ENCODE measurements at regions not wholly inside any gene's neighbourhood (a gene's known extent, or its start where the extent isn't known, plus 50 kb on each side); places are given as distances from the start of the nearest gene placed in this dataset.
"Not testable (repeated sequence)": the region's sequence is repeated elsewhere in the genome, so short reads cannot be mapped to it uniquely, and the experiment has no call there.

DNA sequence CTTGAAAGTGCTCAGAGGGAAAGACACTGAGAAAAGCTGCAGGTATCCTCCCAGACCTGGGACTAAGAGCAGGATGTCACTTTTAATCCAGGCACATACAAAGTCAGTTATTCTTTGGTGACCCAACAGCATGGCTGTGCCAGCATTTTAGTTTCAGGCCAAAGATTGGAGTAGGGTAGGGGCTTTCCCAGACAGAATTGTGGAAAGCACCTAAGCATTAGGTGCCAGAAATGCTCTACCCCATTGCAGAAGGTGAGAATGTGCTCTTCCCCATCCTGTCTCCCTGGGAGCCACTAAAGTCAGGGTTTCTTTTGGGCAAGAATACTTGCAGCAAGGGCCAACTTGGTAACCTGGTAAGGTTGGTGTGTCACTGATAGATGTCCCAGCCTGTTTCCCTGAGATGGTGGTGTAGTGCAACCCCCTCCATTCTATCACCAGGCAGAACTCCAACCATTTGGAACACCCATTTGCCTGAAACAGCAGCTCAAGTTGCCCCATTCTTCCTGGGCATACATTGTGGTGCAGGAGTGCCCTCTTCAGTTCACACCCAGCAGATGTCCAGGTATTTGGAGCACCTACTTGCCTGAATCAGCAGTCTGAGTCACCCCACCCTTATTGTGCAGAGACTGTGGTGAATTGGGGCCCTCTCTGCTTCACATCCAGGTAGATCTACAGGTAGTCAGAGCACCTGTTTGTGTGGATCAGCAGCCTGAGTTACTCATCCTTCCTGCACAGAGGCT lies 183.5 kb downstream of the ZC4H2 start:
- H3K4me1 ChIP-seq = no peaks in the 10 kb centered on the region
- H3K27ac ChIP-seq = no peak overlapping the region
- no peaks in the 10 kb centered on the region for H3K27me3 ChIP-seq
- H3K9me3 ChIP-seq = no peaks in the 10 kb centered on the region
- intact Hi-C loops (cut with DNase I) = no loop called here
- TF ChIP-seq POLR2A (IDR thresholded peaks at IDR 0.05) = no peak
- TF ChIP-seq, protein P1, sequence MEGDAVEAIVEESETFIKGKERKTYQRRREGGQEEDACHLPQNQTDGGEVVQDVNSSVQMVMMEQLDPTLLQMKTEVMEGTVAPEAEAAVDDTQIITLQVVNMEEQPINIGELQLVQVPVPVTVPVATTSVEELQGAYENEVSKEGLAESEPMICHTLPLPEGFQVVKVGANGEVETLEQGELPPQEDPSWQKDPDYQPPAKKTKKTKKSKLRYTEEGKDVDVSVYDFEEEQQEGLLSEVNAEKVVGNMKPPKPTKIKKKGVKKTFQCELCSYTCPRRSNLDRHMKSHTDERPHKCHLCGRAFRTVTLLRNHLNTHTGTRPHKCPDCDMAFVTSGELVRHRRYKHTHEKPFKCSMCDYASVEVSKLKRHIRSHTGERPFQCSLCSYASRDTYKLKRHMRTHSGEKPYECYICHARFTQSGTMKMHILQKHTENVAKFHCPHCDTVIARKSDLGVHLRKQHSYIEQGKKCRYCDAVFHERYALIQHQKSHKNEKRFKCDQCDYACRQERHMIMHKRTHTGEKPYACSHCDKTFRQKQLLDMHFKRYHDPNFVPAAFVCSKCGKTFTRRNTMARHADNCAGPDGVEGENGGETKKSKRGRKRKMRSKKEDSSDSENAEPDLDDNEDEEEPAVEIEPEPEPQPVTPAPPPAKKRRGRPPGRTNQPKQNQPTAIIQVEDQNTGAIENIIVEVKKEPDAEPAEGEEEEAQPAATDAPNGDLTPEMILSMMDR (IDR thresholded peaks at IDR 0.05) = no peak
- H3K4me3 ChIP-seq = no peak overlapping the region
- DNase-seq = no peak
- no peak for ATAC-seq
- H3K36me3 ChIP-seq (replicated peaks in 1 of 2; ENCODE audit: insufficient read depth in 1 of 2, low read depth in 2 of 2) = no peaks in the 10 kb centered on the region

DNA sequence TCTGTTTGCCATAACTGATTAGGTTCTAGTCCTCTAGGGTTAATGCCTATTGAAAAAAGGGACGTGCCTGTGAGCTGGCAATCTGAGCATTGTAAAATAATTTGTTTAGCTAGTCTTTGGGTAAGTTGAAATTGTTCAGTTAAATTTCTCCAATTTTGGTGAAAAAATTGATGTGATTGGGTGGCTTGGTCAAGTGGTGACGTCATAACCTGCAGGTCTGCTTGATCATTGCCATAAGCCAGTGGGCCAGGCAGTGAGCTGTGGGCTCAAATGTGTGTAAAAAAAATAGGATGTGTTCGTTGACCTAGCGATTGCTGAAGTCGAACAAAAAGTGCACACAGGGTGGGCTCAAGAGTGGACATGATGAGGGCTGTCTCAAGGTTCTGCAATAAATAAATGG lies 193.3 kb downstream of the ZC4H2 start:
- Histone ChIP-seq H3K27ac (no peak overlapping the region), H3K27me3 (no peaks in the 10 kb centered on the region), H3K36me3 (replicated peaks in 1 of 2; ENCODE audit: insufficient read depth in 1 of 2, low read depth in 2 of 2) (no peaks in the 10 kb centered on the region), H3K4me1 (no peaks in the 10 kb centered on the region), H3K9me3 (no peaks in the 10 kb centered on the region), H3K4me3 (no peak overlapping the region)
- TF ChIP-seq POLR2A (IDR thresholded peaks at IDR 0.05) = no peak
- TF ChIP-seq, protein P1 (IDR thresholded peaks at IDR 0.05) = no peak
- DNase-seq = no peak
- 48 to 65% methylated on average over 5 of the region's 5 CpGs for WGBS, 2 donors
- intact Hi-C loops (cut with DNase I) = no loop called here
- no peak for ATAC-seq

DNA sequence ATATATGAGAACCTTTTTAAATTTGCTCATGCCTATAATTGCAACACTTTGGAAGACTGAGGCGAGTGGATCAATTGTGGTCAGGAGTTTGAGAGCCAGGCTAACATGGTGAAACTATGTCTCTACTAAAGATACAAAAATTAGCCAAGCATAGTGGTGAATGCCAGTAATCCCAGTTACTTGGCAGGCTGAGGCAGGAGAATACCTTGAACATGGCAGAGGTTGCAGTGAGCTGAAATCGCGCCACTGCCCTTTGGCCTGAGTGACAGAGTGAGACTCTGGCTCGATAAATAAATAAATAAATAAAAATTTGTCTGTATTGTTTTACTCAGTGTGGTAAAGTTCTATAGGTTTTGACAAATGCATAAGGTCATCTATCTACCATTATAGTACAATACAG lies 218.2 kb downstream of the ZC4H2 start:
- Histone ChIP-seq H3K27ac (no peak overlapping the region), H3K27me3 (no peaks in the 10 kb centered on the region), H3K36me3 (replicated peaks in 1 of 2; ENCODE audit: insufficient read depth in 1 of 2, low read depth in 2 of 2) (no peaks in the 10 kb centered on the region), H3K9me3 (no peaks in the 10 kb centered on the region), H3K4me3 (no peak overlapping the region), H3K4me1 (no peaks in the 10 kb centered on the region)
- 55 to 64% methylated on average over 4 of the region's 4 CpGs for WGBS, 2 donors
- intact Hi-C loops (cut with DNase I) = no loop called here
- TF ChIP-seq, protein P1 (IDR thresholded peaks at IDR 0.05) = no peak
- no peak for TF ChIP-seq POLR2A (IDR thresholded peaks at IDR 0.05)
- no peak for ATAC-seq
- DNase-seq = no peak

- Histone ChIP-seq H3K4me1 (no peaks in the 10 kb centered on the region), H3K27ac (no peak overlapping the region), H3K27me3 (no peaks in the 10 kb centered on the region), H3K36me3 (replicated peaks in 1 of 2; ENCODE audit: insufficient read depth in 1 of 2, low read depth in 2 of 2) (no peaks in the 10 kb centered on the region), H3K4me3 (no peak overlapping the region), H3K9me3 (no peaks in the 10 kb centered on the region)
- intact Hi-C loops (cut with DNase I) = no loop called here
- no peak for TF ChIP-seq POLR2A (IDR thresholded peaks at IDR 0.05)
- TF ChIP-seq, protein P1 (IDR thresholded peaks at IDR 0.05) = no peak
- WGBS, 2 donors = 56 to 61% methylated on average over 3 to 7 of the region's 7 CpGs
- no peak for DNase-seq
- ATAC-seq = no peak
These were observed 236.4 kb downstream of the ZC4H2 start for GRCh38 chrX:64739792-64740378.

- H3K9me3 ChIP-seq = no peaks in the 10 kb centered on the region
- TF ChIP-seq, protein P1 (IDR thresholded peaks at IDR 0.05) = no peak
- no peak for TF ChIP-seq POLR2A (IDR thresholded peaks at IDR 0.05)
- 63 to 76% methylated on average over 6 to 9 of the region's 9 CpGs for WGBS, 2 donors
- no peak overlapping the region for H3K4me3 ChIP-seq
- intact Hi-C loops (cut with DNase I) = no loop called here
- ATAC-seq (no peak), DNase-seq (peak in 1 of 4 donors; percentile 8)
- no peaks in the 10 kb centered on the region for H3K4me1 ChIP-seq
- H3K36me3 ChIP-seq (replicated peaks in 1 of 2; ENCODE audit: insufficient read depth in 1 of 2, low read depth in 2 of 2) = no peaks in the 10 kb centered on the region
- no peak overlapping the region for H3K27ac ChIP-seq
- no peaks in the 10 kb centered on the region for H3K27me3 ChIP-seq
These were observed 277.9 kb downstream of the ZC4H2 start for GRCh38 chrX:64698317-64698716.

DNA sequence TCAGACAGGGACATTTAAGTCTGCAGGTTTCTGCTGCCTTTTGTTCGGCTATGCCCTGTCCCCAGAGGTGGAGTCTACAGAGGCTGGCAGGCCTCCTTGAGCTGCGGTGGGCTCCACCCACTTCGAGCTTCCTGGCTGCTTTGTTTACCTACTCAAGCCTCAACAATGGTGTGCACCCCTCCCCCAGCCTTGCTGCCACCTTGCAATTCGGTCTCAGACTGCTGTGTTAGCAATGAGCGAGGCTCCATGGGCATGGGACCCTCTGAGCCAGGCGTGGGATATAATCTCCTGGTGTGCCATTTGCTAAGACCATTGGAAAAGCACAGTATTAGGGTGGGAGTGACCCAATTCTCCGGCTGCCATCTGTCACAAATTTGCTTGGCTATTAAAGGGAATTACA lies 280.9 kb downstream of the ZC4H2 start:
- intact Hi-C loops (cut with DNase I); ATAC-seq; H3K36me3 ChIP-seq (replicated peaks in 1 of 2; ENCODE audit: insufficient read depth in 1 of 2, low read depth in 2 of 2); H3K9me3 ChIP-seq; H3K4me3 ChIP-seq; H3K4me1 ChIP-seq; H3K27ac ChIP-seq; DNase-seq; H3K27me3 ChIP-seq: not testable (repeated sequence)
- 48% methylated on average over 7 of the region's 7 CpGs; no CpG with 5 or more reads in 1 of the 2 donors for WGBS, 2 donors
